OCI-M1 (cell line): ENCODE measurements at regions not wholly inside any gene's neighbourhood (a gene's known extent, or its start where the extent isn't known, plus 50 kb on each side); places are given as distances from the start of the nearest gene placed in this dataset.

Source experiments
- DNase-seq: peaks from one replicate; lab custom pipeline; 2025; lab: John Stamatoyannopoulos, UW

GRCh38 chr18:34592961-34593382, 117.1 kb upstream of the DTNA start:
- peak; percentile 82 for DNase-seq

GRCh38 chr18:34594266-34594665, 115.8 kb upstream of the DTNA start:
- DNase-seq = no peak

GRCh38 chr18:34595690-34596089, 114.4 kb upstream of the DTNA start:
- peak; percentile 10 for DNase-seq

- DNase-seq = no peak
Observed at GRCh38 chr18:34598120-34598635, 111.9 kb upstream of the DTNA start.

- DNase-seq = no peak
Observed at GRCh38 chr18:34600158-34600557, 109.9 kb upstream of the DTNA start.

- DNase-seq = peak; percentile 10
Observed at GRCh38 chr18:34600874-34601656, 109.0 kb upstream of the DTNA start.

- DNase-seq = no peak
Observed at GRCh38 chr18:34604591-34604990, 105.5 kb upstream of the DTNA start.

GRCh38 chr18:34606851-34607250, 103.2 kb upstream of the DTNA start:
- no peak for DNase-seq

- DNase-seq = no peak
Observed at GRCh38 chr18:34608064-34608463, 102.0 kb upstream of the DTNA start.

- no peak for DNase-seq
Observed at GRCh38 chr18:34609986-34610648, 100.0 kb upstream of the DTNA start.

- DNase-seq = no peak
Observed at GRCh38 chr18:34611904-34612303, 98.2 kb upstream of the DTNA start.

- DNase-seq = no peak
Observed at GRCh38 chr18:34620258-34620861, 89.7 kb upstream of the DTNA start.

GRCh38 chr18:34623557-34623956, 86.5 kb upstream of the DTNA start:
- no peak for DNase-seq

- no peak for DNase-seq
Observed at GRCh38 chr18:34624551-34624950, 85.5 kb upstream of the DTNA start.

- DNase-seq = no peak
Observed at GRCh38 chr18:34626404-34627136, 83.5 kb upstream of the DTNA start.

GRCh38 chr18:34627137-34627920, 82.8 kb upstream of the DTNA start:
- DNase-seq = no peak

GRCh38 chr18:34631093-34631966, 78.8 kb upstream of the DTNA start:
- DNase-seq = no peak

- DNase-seq = no peak
Observed at GRCh38 chr18:34632321-34632720, 77.8 kb upstream of the DTNA start.

- no peak for DNase-seq
Observed at GRCh38 chr18:34633368-34633767, 76.7 kb upstream of the DTNA start.

GRCh38 chr18:34637094-34637801, 72.8 kb upstream of the DTNA start:
- DNase-seq = no peak
